GM19468 (cell line): ENCODE measurements at regions not wholly inside any gene's neighbourhood (a gene's known extent, or its start where the extent isn't known, plus 50 kb on each side); places are given as distances from the start of the nearest gene placed in this dataset.
"Not testable (repeated sequence)": the region's sequence is repeated elsewhere in the genome, so short reads cannot be mapped to it uniquely, and the experiment has no call there.

Experiments
- ATAC-seq: cut with Tn5 transposase; IDR thresholded peaks from one replicate; pipeline ENCODE4 v1.9.1; 2021; ENCODE audit warnings: mild to moderate bottlenecking, moderate library complexity, moderate number of reproducible peaks; ENCODE audit not compliant: unreplicated experiment; ENCODE audit errors: extremely low read depth

GRCh38 chr1:192475970-192476369 is 99.6 kb upstream of the RGS1 start:
- no peak for ATAC-seq

GRCh38 chr1:192476802-192477298 is 98.7 kb upstream of the RGS1 start:
- peak; percentile 37 for ATAC-seq

DNA sequence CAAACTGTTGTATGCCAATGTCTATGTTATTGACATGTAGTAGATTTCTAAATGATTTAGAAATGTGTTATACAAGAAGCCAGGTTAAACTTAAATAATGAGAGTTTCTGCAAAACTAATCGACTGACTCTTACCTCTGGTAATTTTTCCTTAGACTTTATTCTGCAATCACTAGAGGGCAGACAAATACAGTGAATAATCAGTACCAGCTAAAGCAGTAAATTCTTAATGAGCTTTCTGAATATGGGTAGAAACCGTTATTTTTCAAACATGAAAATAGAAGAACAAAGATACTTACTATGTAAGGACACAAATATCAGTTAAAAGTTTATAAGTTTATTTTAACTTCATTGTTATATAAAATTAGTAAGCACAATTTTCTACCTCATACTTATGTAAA is 97.9 kb upstream of the RGS1 start:
- peak; percentile 28 for ATAC-seq

- ATAC-seq, result no peak
Measured at GRCh38 chr1:192485692-192486436, 89.7 kb upstream of the RGS1 start.

GRCh38 chr1:192488058-192488457 is 87.5 kb upstream of the RGS1 start:
- ATAC-seq, result no peak

DNA sequence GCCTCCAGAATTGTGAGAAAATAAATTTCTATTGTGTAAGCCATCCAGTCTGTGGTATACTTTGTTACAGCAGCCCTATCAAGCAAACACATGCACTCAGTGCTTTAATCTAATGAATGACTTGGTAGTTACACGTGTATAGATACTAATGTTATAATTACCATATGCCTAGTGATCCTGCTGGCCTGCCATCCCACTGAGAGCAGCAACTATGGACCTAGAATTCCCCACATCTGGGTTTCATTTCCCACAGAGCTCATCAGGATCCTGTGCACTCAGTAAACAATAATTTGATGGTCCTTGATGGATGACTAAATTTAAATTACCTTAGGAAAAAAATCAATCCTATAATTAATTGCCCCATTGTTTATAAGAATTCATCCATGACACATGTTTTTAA is 86.5 kb upstream of the RGS1 start:
- no peak for ATAC-seq

GRCh38 chr1:192489748-192490147 is 85.8 kb upstream of the RGS1 start:
- peak; percentile 62 for ATAC-seq

GRCh38 chr1:192491804-192492554 is 83.6 kb upstream of the RGS1 start:
- ATAC-seq, result no peak

- ATAC-seq, result no peak
Measured at GRCh38 chr1:192493584-192493983, 82.0 kb upstream of the RGS1 start.

DNA sequence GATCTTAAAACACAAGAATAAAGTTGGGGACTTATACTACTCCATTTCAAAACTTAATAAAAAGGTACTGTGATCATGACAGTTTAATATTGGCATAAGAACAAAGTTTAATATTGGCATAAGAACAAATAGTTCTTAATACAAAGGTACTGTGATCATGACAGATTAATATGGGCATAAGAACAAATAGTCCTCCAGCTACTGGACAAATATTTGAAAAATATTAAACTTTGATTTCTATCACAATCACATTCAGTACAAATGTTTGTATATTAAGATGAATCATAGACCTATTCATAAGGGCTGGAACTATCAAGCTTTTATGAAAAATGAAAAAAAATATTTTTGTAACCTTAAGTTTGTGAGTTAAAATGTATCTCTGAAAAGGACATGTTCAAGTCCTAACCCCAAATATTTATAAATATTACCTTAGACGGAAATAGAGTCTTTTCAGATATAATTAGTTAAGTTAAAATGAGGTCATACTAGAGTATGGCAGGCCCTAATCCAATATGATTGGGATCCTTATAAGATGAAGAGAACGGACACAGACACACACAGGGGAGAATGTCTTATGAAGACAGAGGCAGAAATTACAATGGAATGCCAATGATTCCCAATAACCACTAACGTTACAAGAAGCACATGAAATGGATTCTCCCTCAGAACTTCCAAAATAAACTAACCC is 79.1 kb upstream of the RGS1 start:
- ATAC-seq, result no peak

DNA sequence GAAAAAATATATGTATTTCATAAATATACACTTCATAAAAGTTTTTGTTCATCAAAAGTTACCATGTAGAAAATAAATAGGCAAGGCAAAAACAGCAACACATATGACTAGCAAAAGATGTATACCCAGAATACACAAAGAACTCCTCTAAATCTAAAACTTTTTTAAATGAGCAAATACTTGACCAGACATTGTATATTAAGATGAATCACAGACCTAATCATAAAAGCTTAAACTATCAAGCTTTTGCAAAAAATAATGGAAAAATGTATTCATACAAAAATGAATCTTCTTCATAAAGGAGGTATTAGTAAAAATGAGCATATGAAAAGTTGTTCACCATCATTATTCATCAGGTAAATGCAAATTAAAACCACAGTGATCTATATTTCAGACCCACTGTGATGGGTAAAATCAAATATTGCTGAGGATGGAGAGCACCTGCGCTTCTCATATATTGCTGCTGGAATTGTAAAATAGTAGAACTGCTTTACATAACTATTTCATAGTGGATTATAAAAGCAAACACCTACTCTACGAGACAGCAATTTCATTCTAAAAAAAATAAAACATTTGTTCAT is 78.3 kb upstream of the RGS1 start:
- ATAC-seq, result no peak

DNA sequence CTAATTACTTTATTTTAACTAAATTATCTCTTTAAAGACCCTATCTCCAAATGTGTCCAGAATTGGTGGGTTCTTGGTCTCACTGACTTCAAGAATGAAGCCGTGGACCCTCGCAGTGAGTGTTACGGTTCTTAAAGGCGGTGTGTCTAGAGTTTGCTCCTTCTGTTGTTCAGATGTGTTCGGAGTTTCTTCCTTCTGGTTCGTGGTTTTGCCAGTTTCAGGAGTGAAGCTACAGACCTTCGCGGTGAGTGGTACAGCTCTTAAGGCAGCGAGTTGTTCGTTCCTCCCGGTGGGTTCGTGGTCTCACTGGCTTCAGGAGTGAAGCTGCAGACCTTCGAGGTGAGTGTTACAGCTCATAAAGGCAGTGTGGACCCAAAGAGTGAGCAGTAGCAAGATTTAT is 77.5 kb upstream of the RGS1 start:
- ATAC-seq, result not testable (repeated sequence)

- ATAC-seq, result not testable (repeated sequence)
Measured at GRCh38 chr1:192499061-192499581, 76.5 kb upstream of the RGS1 start.

DNA sequence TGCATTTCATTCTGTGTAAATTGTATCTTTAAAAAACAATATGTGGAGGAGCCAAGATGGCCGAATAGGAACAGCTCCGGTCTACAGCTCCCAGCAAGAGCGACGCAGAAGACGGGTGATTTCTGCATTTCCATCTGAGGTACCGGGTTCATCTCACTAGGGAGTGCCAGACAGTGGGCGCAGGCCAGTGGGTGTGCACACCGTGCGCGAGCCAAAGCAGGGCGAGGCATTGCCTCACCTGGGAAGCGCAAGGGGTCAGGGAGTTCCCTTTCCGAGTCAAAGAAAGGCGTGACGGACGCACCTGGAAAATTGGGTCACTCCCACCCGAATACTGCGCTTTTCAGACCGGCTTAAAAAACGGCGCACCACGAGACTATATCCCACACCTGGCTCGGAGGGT is 75.0 kb upstream of the RGS1 start:
- ATAC-seq, result not testable (repeated sequence)

DNA sequence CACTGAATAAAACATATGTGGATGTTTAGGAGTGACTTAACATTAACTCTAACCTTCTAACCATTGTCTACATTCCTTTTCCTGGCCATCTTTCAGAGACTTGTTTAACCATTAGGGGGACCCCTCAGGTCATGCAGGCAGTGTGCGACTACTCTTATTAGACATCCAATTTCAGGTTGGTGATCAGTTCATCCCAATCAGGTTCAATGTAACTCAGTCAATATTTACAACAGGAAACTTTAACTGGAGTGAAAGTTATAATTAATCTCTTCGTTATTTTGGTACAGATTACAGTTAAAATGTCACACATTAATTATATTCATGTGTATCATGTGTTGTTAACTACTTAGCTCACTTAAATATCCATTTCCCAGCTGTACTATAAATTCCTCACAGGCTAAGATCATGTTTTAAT is 68.8 kb upstream of the RGS1 start:
- peak; percentile 82 for ATAC-seq

DNA sequence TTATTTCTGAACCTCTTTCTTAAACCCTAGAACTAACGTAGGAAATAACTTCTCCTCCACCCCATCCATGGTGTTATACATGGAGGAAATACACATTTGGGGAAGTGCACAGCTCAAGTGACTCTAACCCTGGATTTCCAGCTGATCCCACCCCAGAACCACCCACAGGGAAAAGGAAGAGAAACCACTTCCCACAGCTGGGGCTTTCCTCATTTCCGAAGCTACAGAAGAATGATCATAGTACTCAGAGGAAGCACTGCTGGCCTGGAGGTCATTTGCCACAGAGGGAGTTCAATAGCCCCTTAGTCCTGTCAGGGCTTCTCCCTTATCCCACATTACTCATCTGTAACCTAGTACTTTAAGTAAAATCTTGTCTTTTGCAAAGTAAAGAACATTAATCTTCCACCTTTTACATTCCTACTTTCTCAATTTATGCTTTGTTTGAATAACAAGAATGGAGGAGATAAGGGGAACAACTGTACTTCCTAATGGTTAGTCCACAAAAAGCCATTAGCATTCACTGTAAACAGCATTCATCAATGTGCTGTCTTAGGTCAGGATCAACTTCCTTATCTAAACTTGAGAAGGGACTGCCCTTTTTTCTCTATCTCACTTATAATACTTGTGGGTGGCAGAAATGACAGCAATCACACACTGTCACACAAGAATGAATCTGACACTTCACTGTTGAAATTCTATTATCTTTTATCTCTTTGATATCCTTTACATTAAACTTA is 63.0 kb upstream of the RGS1 start:
- ATAC-seq, result no peak

DNA sequence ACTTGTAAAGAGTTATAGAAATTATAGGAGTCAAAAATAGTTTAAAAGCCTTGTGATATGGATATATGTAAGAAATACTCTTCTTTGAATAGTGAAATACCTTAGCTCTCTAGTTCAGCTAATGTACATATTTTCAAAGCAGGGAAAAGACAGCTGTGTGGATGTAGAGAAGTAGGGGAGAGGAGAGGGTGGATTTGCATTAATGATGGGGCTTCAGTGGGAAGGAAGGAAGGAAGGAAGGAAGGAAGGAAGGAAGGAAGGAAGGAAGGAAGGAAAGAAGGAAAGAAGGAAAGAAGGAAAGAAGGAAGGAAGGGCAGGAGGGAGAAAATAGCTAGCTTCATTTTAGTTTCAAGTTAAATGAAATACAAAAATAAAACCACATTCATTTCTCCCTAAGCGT is 62.4 kb upstream of the RGS1 start:
- ATAC-seq, result no peak

DNA sequence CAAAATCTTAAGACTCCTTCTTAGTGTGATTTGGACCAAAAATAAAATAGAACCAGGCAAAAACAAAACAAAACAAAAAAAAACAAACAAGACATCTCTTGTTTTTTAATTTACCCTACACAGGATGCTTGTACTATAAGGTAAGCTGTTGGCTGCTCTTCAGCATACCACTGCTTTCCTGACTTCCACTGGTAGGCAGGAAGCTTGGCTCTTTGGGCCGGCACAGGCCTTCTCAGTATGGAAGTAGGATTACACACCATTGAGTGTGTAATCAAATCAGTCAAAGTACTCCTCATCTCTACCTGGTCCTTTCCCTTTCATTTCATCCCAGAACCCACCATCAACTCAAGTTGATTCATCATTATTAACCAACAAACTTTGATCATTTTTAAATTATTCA is 61.9 kb upstream of the RGS1 start:
- ATAC-seq, result no peak

DNA sequence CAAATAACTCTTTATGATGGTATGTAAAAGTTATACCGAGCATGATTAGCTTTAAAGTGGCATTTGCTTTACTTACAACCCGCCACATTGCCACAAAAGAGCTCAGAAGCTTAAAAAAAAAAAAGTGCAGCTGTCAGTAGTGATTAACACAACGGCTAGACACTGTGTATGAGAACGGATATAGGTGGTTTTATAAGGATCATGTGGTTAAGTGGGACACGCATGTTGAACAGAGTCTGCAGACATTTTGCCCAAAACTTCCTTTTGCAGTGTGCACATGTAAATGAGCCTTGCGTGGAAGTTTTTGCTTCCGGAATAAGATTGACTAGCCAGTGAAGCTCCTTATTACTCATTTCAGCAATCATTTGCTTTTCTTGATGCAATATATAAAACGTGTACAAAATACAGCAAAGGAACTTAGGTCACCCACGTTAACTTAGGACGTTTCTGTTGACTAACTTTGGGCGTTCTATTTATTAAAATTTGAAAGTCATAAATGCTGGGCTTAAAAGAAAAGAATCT is 58.7 kb upstream of the RGS1 start:
- ATAC-seq, result peak; percentile 99
